Stimulated activated CD4-positive, alpha-beta T cell treated with anti-CD3 and anti-CD28 coated beads, TNF-alpha, amount 100 ng/mL, for 48 hours (primary cell): ENCODE measurements at regions not wholly inside any gene's neighbourhood (a gene's known extent, or its start where the extent isn't known, plus 50 kb on each side); places are given as distances from the start of the nearest gene placed in this dataset.

Experiments used
- DNase-seq, 3 donors: peaks; one replicate each; pipeline ENCODE4 v3.0.0-alpha.2; 2020; ENCODE audit warnings: low read depth in 3 of 3

DNA sequence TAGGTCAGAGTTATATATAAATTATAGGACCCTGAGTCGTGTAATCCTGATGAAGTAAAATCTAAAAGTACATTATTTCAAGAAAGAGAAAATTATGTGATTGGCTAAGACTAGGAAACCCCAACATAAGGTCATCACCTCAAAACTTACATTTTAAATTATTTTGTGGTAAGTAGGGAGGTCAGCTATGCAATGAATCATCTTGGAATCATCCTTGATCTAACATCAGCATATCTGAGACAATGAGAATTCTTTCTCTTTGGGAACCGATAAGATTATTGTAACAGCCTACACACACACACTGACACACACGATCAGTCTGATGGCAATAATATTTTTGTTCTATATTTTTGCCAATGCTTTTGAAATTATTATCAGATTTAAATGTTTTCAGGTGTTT lies 904.8 kb upstream of the CHAC2 start:
- DNase-seq: no peak

DNA sequence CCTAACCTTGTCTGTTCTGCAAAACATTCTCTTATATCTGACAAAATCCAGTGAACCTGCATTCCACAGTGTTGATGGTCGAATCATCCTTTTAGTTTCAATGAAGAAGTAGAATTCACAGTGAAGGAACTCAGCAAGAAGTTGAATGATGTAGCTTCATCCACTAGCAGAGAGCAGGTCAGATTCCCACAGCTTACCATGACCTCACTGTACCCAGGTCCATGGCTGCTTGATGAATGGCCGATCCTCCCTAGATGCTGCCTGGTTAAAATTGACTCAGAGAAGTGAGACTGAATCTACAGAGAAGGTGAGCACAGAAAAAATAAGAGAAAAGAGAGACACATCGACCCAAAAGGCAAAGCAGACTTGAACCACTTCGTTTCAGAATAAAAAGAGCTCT lies 906.0 kb upstream of the CHAC2 start:
- no peak for DNase-seq

DNA sequence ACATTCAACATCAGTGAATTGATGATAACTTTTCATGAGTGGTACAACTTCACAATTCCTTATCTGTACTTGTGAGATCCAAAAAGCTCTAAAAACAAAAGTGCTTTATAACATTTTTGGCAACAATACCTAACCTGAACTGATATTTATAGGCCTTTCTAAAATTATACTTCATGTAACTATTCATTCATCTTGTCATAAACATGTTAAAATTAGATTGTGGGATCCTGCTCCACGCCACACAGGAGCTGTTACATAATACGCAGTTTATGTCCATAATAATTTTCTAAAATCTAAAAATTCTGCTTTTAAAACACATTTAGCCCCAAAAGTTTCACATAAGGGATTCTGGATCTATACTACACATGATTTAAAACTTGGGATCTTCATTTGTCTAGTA lies 908.5 kb upstream of the CHAC2 start:
- no peak for DNase-seq

DNA sequence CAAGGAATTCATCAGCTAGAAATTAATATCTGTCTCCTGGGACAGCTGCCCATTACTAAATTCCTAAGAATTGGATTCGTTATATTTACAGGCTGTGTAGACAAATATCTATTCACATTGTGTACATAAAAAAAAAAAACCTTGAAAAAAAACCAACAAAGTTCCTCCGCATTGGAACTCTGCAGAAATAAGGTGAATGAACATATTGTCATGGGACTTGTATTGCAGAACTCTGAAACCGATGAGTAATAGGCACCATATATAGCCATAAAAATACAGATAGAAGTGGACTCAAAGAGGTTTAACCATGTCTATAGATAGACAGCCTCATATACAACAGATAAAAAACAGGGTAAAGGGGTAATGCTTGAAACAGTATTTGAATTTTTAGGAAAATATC lies 909.9 kb upstream of the CHAC2 start:
- DNase-seq: no peak

DNA sequence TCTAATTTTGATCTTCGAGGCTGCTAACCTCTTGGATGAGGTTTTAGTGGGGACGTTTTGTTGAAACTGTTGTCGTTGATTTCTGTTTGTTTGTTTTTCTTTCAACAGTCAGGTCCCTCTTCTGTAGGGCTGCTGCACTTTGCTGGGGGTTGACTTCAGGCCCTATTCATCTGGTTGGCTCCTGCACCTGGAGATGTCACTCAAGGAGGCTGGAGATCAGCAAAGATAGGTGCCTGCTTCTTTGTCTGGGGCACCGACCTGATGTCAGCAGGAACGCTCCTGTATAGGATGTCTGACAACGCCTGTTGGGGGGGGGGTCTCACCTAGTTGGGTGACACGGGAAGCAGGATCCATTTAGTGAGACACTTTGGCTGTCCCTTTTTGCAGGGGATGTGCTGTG lies 915.6 kb upstream of the CHAC2 start:
- no peak for DNase-seq

DNA sequence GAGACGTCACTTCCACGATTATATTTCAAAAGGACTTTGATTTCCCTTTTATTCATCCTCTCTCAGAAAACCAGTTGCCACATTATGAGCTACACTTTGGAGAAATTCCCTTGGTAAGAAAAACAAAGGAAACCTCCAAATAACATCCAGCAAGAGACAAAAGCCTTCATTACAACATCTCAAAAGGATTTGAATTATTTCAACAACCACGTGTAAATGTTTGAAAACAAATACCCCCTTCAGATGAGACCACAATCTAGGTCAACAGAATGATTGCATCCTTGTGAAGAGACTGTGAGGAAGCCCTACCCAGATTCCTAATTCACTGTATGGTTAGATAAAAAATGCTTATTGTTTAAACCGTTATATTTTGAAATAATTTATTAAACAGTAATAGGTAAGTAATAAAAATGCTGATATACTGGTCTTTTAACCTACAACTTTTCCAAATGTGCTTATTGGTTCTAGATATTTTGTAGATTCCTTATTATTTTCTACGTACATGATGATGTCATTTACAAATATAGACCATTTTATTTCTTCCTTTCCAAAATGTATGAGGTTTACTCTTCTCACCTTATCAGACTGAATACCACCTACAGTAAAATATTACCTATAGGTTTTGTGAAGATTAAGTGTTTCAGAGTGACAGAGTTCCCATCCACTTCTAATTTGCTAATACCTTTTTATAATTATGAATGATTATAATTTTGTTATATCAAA lies 922.7 kb upstream of the CHAC2 start:
- DNase-seq: no peak

DNA sequence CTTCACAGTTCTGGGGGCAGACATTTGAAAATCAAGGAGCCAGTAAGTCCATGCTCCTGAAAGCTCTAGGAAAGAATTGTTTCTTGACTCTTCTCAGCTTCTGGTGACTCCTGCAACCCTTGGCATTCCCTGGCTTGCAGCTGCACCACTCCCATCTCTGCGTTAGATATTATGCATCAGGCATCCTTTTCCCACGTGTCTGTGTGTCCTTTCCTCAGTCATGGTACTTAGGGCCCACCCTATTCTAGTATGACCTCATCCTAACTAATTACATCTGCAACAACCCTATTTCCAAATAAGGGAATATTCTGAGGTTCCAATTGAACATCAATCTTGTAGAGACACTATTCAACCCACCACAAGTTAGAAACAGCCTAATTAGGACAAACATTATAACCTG lies 931.7 kb upstream of the CHAC2 start:
- no peak for DNase-seq

DNA sequence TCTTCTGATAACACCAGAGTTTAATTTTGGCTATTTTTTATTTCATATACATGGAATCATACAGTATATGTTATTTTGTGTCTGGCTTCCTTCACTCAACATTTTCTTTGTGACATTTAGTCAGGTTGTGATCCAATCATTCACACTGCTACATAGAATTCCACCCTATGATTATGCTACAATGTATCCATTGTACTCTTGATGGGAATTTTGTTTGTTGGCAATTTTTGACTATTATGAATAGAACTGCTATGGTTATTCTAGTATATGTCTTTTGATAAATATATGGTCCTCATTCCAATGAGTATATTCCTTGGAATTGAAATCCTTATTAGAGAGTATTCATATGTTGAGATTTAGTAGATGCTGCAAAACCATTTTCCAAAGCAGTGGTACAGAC lies 936.4 kb upstream of the CHAC2 start:
- DNase-seq: no peak

DNA sequence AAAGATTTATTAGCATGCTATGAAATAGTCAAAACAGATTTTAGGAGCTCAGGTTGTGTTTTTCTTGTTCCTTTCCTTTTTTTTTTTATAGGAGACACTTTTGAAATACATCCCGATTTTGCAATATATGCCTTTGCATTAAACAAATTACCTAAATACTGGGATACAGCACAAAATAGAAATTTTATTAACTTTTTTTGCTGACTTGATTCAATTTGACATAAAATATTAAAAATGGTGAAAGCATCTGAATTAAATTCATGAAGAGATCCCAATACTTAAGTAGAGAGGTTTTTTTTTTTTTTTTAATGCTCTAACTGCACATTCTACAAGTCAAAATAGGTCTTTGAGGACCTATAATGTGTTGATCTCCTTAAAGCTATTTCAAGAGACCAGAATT lies 939.5 kb upstream of the CHAC2 start:
- DNase-seq: no peak

DNA sequence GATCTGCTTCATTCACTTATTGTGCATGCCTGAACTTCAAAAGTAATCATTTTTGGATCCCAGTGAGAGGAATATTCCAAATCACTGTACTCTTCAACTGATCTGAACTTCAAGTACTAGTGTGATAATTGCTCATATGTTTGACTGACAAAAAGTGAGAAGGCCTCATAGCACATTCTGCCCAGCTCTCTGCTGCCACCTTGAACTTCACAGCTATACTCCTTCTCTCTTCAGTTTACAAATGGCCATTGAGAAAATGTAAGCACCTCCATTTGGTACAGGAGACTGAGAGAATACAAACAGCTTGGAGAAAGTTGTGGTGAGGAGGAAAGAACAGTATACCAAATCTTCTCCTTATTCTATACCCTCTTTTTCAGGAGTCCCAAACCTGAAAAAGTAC lies 946.0 kb upstream of the CHAC2 start:
- no peak for DNase-seq

DNA sequence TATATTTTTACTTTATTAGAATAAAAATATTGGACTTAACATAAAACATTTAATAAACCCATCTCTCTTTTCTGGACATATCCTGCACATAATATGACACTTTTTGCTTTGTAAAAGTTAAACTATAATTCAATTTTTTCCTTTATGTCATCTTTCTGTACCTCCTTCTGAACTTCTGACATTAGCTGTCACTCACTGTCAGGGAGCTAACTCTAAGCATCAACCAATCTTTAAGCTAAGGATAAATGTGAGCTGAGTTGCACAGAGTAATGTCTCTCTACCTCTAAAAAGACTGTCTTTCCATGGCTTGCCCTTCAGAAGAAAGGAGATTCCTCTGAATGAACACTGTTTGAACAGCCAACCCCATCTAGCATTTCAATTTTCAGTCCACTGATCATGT lies 948.6 kb upstream of the CHAC2 start:
- DNase-seq: no peak

DNA sequence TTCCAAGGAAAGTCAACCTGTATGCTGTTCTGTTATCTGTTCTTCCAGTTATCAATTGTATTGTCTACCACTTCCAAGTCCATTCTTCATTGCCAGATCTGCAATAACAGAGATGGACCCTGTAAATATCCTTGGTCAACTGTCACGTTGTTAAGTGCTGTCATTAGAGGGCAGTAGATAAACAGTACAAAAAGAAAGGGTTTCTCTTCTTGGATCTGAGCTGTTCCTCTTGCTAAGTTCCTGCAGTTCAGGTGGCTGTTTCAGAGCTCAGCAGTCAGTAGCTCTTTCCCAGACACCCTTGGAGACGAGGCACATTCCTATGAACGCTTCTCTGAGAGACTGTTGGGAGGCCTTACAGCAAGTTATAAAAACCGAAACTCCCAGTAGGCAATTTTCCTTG lies 957.1 kb upstream of the CHAC2 start:
- no peak for DNase-seq

DNA sequence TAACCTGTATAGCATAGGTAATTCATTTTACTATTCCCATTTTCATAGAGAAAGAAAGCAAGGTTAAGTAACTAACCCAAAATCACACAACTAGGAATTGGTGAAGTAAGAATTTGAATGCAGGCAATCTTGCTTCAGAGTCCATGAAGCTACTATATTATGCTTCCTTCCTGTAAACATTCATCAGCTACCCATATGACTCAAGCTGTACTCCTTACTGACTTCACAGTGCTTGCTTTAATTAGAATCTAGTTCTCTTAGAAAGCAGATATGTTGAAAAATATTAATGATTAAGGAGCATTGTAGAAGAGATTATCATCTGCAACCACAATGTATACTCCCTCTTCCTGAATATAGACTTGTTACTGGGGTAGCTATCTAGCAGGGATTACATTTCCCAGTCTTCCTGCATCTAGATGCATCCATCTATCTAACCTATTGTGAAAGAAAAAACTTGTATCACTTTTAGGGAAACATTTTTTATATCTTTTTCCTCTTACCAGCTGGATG lies 961.6 kb upstream of the CHAC2 start:
- DNase-seq: no peak

DNA sequence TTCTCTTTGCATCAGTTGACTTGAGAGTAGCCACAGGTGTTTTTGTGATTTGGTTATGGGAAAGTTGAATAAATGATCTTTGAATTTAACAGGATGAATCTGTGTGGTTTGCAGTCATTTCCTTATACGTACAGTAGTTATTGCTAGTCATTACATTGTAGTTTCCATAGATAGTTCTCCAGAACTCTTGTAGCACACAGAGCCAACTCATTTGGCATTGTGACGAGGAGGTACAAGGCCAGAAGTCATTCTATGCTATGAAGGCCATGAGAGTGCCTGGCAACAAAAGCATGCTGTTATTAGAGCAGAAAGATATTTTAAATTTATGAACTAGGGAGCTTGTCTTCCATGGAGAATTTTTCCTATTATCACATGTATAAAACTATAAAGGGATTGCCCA lies 973.0 kb upstream of the CHAC2 start:
- DNase-seq: no peak

DNA sequence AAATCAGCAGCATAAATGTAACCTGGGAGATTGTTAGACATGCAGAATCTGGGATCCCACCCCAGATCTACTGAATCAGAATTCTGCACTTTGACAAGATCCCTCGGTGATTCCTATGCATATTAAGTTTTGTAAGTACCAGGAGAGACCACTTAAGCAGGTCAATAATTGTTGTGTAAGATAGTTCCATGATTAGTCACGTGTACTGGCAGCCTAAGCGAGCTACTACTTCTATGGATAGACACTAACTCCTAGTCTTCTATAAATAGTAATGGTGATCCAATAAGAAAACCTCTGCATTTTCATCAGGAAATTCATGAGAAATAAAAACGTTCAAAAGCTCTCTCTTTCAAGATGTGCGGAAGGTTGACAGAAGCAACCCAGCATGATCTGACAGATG lies 988.2 kb upstream of the CHAC2 start:
- no peak for DNase-seq

DNA sequence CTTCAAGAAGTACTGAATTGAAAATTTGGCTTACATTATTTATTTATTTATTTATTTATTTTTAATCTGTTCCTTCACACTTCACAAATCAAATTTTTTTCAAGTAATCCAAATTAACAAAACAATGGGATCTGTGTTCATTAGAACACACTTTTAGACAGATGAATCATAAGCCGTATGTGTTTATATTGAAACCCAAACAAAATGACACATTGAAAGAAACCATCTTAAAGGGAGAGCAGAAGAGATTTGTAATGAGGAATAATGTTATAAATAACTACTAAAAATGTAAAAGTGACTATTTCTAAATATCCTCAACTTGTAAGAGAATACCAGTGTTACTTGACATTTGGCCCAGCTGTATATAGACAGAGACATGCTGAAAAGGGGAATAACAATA lies 991.0 kb upstream of the CHAC2 start:
- DNase-seq: no peak

DNA sequence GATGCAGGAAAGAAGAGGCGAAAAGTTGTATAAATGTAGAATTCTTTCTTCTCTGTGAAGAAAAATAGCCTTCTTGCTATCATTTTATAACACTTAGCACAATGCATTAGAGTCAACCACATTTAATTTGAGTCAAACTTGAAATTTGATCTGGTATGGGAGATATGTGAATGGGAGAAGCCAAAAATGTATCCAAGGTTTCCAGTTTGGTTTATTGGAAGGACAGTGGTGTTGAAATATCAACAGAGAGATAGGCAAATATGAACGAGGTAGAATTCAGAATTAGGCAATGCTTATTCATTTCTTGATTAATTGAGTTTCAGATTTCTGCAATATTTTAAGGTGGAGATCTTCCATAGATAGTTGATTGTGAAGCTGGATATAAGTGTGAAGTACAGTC lies 991.9 kb upstream of the CHAC2 start:
- no peak for DNase-seq

DNA sequence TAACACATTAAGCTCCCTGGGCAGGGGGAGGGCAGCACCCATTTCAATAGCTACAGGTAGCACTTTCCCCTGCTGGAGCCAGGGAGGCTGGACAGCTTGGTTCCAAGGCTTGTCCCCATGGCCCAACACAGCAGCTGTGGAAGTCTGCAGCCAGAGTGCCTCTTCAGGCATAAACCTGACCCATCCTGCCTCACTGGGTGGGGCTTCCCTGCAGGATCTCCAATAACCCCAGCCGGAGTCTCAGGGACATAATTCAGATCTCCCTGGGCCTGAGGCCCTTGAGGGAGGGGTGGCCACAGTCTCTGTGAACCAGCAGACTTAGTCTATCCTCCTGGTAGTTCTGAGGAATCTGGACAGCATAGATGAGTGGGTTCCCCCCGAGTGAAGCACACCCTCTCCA lies 1001.9 kb upstream of the CHAC2 start:
- no peak for DNase-seq

DNA sequence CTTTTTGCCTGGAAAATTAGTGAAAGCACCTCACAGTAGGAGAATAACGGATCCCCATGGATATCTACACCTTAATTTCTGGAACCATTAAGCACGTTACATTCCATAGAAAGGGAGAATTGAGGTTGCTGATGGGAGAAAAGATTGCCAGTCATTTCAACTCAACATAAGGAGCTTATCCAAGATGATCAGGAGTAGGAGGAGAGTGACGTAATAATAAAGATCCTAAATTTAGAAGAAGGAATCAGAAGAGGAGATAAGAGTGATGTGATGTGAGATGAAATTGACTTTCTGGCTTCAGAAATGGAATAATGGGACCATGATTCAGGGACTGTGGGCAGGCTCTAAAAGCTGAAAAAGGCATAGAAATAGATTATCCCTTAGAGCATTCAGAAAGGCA lies 1017.8 kb upstream of the CHAC2 start:
- no peak for DNase-seq

DNA sequence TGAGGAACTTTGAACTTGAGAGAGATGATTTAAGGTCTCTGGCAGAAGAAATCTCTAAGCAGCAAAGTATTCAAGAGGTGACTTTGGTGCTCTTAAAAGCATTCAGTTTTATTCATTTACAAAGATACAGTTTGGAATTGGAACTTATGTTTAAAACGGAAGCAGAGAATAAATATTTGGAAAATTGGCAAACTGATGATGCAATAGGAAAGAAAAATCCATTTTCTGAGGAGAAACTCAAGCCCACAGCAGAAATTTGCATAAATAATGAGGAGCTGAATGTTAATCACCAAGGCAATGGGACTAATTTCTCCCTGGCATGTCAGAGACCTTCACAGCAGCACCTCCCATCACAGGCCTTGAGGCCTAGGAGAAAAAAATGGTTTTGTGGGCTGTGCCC lies 1022.5 kb upstream of the CHAC2 start:
- DNase-seq: no peak

DNA sequence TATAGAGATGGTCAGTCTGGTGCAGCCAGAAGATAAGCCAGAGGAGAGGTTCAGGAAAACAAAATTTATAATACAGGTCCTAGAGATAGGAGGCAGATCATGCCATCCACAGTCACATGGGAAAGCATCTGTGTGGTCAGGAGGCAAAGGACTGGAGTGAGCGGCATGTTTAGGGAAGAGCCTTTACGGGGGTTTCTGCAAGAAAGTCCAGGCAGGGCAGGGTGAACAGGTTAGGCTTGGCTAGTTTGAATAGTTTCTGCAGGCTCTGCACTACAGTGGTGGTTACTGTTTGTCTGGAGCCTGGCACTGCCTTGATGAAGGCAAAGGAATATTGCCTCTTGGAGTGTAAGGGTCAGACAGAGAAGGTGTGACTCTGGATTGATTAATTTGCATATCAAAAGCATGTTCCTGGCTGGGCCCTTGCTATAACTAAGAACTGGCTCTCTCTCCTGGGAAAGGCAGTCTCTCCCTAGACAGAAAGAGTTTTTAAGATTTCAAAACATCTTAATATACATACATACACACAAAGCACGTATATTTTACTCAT lies 1034.7 kb upstream of the CHAC2 start:
- no peak for DNase-seq

DNA sequence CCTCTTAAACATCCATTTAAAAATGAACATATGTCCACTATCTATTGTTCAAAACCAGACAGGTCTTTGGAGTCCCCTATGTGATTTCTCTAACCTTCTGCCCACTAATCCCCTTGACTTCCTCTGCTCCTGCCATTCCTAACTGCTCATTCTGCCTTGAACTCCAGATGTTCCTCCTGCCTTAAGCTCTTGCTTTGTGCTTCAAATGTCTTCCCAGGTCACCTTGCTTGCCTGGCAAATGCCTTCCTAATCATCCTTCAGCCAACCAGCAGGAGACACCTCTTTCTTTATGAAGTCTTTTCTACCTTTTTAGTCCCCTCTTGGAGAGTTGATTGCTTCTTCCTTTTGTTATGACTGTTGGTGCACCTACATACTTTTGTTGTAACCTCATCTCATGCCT lies 1043.0 kb upstream of the CHAC2 start:
- no peak for DNase-seq

DNA sequence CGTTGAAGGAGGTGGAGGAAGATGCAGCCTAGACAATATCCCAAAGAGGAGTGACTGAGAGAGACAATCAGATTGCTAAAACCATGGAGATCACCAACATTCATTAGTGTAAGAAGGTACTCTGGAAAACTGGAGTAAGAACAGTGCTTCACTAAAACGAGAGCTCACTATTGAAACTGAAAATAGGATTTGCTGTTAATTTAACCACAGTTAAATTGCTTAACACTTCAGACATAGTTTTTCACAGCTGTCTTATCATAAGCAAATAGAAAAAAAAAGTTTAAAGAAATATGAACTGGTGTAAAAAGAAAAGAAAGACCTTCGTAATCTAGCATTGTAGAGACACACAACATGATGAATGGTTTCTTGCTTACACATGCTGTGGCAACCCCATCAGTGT lies 1049.8 kb upstream of the CHAC2 start:
- no peak for DNase-seq
